Spleen (tissue), 7 donors: ENCODE measurements at regions not wholly inside any gene's neighbourhood (a gene's known extent, or its start where the extent isn't known, plus 50 kb on each side); places are given as distances from the start of the nearest gene placed in this dataset.

ENCODE experiments used
- POLR2A ChIP-seq, 3 donors: fragments of 450-650 bp; IDR thresholded peaks; one replicate each; pipeline ENCODE4 v1.5.1; 2017; ENCODE audit warnings: antibody characterized with exemption in 3 of 3, mild to moderate bottlenecking in 1 of 3
- POLR2AphosphoS5 ChIP-seq, 3 donors: sonication (generic); formaldehyde crosslinking; IDR thresholded peaks; one replicate each; pipeline ENCODE4 v1.5.1; 2017; ENCODE audit warnings: antibody characterized with exemption in 3 of 3
- TF ChIP-seq, protein P1 (sequence below), 11 experiments: fragments of 200-600 bp in 7 of 11; fragments of 450-650 bp in 4 of 11; sonication (generic) in 4 of 11; IDR thresholded peaks in 8 of 11; conservative IDR thresholded peaks in 3 of 11; 1 replicate in 7 of 11; 2 replicates in 4 of 11; pipeline versions ENCODE4 v1.4.0 to v1.8.0; 2016 to 2021; ENCODE audit warnings: antibody characterized with exemption in 11 of 11, inconsistent platforms in 4 of 11, mild to moderate bottlenecking in 1 of 11
- donor health status: DM: no; HTN: no; CAD: no; lungs with moderate emphysema.
- donor health status: DM: no; HTN: no; CAD: no.
- donor health status: DM: no; HTN: no; CAD: no.

GRCh38 chr21:31550070-31550469, 109.4 kb upstream of the SOD1 start:
- TF ChIP-seq POLR2A (IDR thresholded peaks at IDR 0.05) (no peak), POLR2AphosphoS5 (IDR thresholded peaks at IDR 0.05) (no peak)
- TF ChIP-seq, protein P1, sequence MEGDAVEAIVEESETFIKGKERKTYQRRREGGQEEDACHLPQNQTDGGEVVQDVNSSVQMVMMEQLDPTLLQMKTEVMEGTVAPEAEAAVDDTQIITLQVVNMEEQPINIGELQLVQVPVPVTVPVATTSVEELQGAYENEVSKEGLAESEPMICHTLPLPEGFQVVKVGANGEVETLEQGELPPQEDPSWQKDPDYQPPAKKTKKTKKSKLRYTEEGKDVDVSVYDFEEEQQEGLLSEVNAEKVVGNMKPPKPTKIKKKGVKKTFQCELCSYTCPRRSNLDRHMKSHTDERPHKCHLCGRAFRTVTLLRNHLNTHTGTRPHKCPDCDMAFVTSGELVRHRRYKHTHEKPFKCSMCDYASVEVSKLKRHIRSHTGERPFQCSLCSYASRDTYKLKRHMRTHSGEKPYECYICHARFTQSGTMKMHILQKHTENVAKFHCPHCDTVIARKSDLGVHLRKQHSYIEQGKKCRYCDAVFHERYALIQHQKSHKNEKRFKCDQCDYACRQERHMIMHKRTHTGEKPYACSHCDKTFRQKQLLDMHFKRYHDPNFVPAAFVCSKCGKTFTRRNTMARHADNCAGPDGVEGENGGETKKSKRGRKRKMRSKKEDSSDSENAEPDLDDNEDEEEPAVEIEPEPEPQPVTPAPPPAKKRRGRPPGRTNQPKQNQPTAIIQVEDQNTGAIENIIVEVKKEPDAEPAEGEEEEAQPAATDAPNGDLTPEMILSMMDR (IDR thresholded peaks at IDR 0.05 in 8 of 11, conservative IDR thresholded peaks at IDR 0.05 in 3 of 11), result no peak
